ENCODE measurements at regions not wholly inside any gene's neighbourhood (a gene's known extent, or its start where the extent isn't known, plus 50 kb on each side); places are given as distances from the start of the nearest gene placed in this dataset.

DNA sequence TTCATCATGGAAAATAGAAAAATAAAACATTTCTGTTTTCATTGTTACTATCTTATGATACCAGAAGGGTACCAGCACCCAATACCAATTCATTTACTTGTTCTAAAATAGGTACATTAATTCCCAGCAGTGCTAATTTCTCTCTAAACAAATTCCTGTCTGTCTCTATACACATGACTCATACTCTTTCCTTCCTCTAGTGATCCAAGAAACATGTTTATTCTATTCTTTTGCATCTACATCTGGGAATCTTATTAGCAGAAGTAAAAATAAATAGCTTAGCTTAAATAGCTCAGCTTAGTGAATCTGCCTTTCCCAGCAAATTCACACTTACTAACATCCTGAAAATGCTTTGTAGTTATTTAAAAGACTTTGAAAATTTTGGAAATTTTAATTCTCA, 84.5 kb upstream of the MAPRE2 start:
- DNase-seq = no peak
- TF ChIP-seq, protein P1, sequence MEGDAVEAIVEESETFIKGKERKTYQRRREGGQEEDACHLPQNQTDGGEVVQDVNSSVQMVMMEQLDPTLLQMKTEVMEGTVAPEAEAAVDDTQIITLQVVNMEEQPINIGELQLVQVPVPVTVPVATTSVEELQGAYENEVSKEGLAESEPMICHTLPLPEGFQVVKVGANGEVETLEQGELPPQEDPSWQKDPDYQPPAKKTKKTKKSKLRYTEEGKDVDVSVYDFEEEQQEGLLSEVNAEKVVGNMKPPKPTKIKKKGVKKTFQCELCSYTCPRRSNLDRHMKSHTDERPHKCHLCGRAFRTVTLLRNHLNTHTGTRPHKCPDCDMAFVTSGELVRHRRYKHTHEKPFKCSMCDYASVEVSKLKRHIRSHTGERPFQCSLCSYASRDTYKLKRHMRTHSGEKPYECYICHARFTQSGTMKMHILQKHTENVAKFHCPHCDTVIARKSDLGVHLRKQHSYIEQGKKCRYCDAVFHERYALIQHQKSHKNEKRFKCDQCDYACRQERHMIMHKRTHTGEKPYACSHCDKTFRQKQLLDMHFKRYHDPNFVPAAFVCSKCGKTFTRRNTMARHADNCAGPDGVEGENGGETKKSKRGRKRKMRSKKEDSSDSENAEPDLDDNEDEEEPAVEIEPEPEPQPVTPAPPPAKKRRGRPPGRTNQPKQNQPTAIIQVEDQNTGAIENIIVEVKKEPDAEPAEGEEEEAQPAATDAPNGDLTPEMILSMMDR (IDR thresholded peaks at IDR 0.05) = no peak
- Mint-ChIP-seq H3K9me3 (no peaks in the 10 kb centered on the region), H3K27me3 (peaks cover 27% of the 10 kb centered on the region), H3K4me1 (ENCODE audit: low read depth) (no peaks in the 10 kb centered on the region), H3K27ac (no peak overlapping the region), H3K4me3 (no peak overlapping the region), H3K36me3 (ENCODE audit: low read depth) (no peaks in the 10 kb centered on the region)
- Histone ChIP-seq H3K27me3 (ENCODE audit: control insufficient read depth in 1 of 2, insufficient read depth in 2 of 2, low read length in 2 of 2) (peaks cover 0 to 7% of the 10 kb centered on the region in 2 experiments), H3K36me3 (ENCODE audit: insufficient read depth, low read length) (no peaks in the 10 kb centered on the region), H3K4me3 (ENCODE audit: low read length) (no peak overlapping the region), H3K4me1 (ENCODE audit: insufficient read depth, low read length) (no peaks in the 10 kb centered on the region), H3K27ac (ENCODE audit: low read depth in 1 of 2, low read length in 2 of 2) (no peak overlapping the region), H3K9me3 (ENCODE audit: control insufficient read depth in 1 of 2, insufficient read depth in 1 of 2, low read length in 2 of 2) (no peaks in the 10 kb centered on the region)
- no peak for ATAC-seq (ENCODE audit: poor library complexity)
- intact Hi-C loops (cut with DNase I, micrococcal nuclease) = no loop called here
- CTCF ChIA-PET = no interaction called here
- POLR2A ChIA-PET = no interaction called here

DNA sequence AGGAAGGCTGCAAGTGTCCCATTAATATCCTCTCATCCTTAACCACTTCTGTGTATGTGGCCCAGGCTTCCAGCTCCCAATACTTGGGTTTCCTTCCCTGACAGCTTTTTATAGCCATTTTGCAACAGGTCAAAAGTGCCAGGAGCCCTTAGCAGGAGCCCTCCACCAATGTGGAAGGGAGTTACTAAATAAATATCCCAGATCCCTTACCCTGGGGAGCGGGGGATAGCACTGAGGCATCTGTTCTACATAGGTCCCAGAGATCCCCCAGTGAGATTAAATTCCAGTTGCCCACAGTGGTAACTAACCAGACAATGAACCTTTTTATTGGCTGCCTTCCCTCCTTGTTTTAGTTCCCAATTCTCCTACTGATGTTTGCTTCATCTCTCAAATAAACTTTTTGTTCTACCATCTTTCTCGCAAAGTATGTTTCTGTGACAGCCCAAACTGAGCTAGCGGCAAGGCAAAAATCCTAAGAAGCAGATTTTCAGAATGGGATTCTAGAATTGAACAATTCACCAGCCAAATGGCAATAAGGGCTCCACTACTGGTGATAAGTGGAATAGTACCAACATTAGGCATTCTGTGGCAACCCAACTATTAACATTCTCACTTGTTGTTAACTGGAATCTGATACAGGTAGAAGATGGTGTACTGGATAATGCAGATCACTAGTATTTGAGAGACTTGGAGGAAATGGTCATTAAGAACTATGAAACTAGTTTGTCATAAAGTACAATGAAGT, 83.9 kb upstream of the MAPRE2 start:
- Mint-ChIP-seq H3K4me1 (ENCODE audit: low read depth) (no peaks in the 10 kb centered on the region), H3K27ac (no peak overlapping the region), H3K27me3 (peaks cover 30% of the 10 kb centered on the region), H3K9me3 (no peaks in the 10 kb centered on the region), H3K4me3 (no peak overlapping the region), H3K36me3 (ENCODE audit: low read depth) (no peaks in the 10 kb centered on the region)
- CTCF ChIA-PET = no interaction called here
- H3K4me1 ChIP-seq (ENCODE audit: insufficient read depth, low read length) = no peaks in the 10 kb centered on the region
- POLR2A ChIA-PET = no interaction called here
- H3K27me3 ChIP-seq (ENCODE audit: control insufficient read depth in 1 of 2, insufficient read depth in 2 of 2, low read length in 2 of 2) = peaks cover 0 to 7% of the 10 kb centered on the region in 2 experiments
- ATAC-seq (ENCODE audit: poor library complexity) (no peak), DNase-seq (no peak)
- H3K27ac ChIP-seq (ENCODE audit: low read depth in 1 of 2, low read length in 2 of 2) = no peak overlapping the region
- TF ChIP-seq, protein P1 (IDR thresholded peaks at IDR 0.05) = no peak
- H3K9me3 ChIP-seq (ENCODE audit: control insufficient read depth in 1 of 2, insufficient read depth in 1 of 2, low read length in 2 of 2) = no peaks in the 10 kb centered on the region
- intact Hi-C loops (cut with DNase I, micrococcal nuclease) = no loop called here
- H3K36me3 ChIP-seq (ENCODE audit: insufficient read depth, low read length) = no peaks in the 10 kb centered on the region
- no peak overlapping the region for H3K4me3 ChIP-seq (ENCODE audit: low read length)

- intact Hi-C loops (cut with DNase I, micrococcal nuclease) = no loop called here
- no peaks in the 10 kb centered on the region for H3K9me3 ChIP-seq (ENCODE audit: control insufficient read depth in 1 of 2, insufficient read depth in 1 of 2, low read length in 2 of 2)
- DNase-seq = no peak
- Mint-ChIP-seq H3K27ac (no peak overlapping the region), H3K4me3 (no peak overlapping the region), H3K4me1 (ENCODE audit: low read depth) (no peaks in the 10 kb centered on the region), H3K9me3 (no peaks in the 10 kb centered on the region), H3K27me3 (peaks cover 31% of the 10 kb centered on the region), H3K36me3 (ENCODE audit: low read depth) (no peaks in the 10 kb centered on the region)
- CTCF ChIA-PET = no interaction called here
- peaks cover 0 to 7% of the 10 kb centered on the region in 2 experiments for H3K27me3 ChIP-seq (ENCODE audit: control insufficient read depth in 1 of 2, insufficient read depth in 2 of 2, low read length in 2 of 2)
- TF ChIP-seq, protein P1 (IDR thresholded peaks at IDR 0.05) = no peak
- no peak overlapping the region for H3K27ac ChIP-seq (ENCODE audit: low read depth in 1 of 2, low read length in 2 of 2)
- H3K36me3 ChIP-seq (ENCODE audit: insufficient read depth, low read length) = no peaks in the 10 kb centered on the region
- H3K4me3 ChIP-seq (ENCODE audit: low read length) = no peak overlapping the region
- ATAC-seq (ENCODE audit: poor library complexity) = no peak
- POLR2A ChIA-PET = no interaction called here
- H3K4me1 ChIP-seq (ENCODE audit: insufficient read depth, low read length) = no peaks in the 10 kb centered on the region
Observed at GRCh38 chr18:34957864-34958259, 83.4 kb upstream of the MAPRE2 start.

All from CD4-positive, alpha-beta T cell (primary cell).